ENCODE measurements at regions not wholly inside any gene's neighbourhood (a gene's known extent, or its start where the extent isn't known, plus 50 kb on each side); places are given as distances from the start of the nearest gene placed in this dataset.
A peak's percentile ranks its signal among the peaks of the same experiment; 100 is the strongest.

DNA sequence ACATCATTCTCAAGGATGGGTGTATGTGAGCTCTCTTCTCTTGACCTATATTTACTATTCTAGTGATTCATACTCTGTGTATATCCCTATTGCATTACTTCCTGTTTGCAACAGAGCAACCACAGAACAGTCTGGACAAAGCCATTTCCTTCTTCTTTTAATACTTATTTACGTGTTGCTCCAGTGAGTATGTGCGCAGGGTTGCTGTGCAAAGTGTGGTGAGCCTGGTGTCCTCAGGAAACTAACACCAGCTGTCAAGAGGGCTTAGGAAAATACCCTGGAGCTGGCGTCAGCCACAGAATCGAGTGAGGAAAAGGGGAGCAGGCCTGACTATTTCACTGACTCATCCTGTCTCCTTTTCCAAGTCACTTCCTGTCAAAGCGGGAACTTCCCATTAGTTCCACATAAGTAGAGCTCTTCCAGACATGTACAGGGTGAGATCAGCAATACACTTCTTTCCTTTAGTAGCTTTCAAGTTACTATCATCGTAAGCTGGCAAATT lies 214.1 kb upstream of the COPS8 start:
- peak; percentile 52 for DNase-seq (ENCODE audit: low read depth, low spot score)

DNA sequence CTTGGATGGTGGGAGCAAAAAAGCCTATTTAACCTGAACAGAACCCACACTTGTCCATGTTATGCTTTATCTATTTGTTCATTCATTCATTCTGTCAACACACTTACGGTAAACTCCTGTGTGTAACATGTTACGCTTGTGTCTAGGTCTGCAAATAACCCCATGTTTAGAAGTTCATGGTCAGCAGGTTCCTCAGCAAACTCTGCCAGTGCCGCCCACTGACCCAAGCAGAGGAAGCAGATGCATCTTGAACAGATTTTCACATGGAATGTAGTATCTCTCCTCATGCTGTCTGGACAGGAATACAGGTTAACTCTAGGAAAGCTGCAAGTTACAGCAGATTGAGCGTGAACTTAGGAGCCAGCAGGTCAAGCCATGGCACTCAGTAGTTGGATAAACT lies 213.7 kb upstream of the COPS8 start:
- no peak for DNase-seq (ENCODE audit: low read depth, low spot score)

DNA sequence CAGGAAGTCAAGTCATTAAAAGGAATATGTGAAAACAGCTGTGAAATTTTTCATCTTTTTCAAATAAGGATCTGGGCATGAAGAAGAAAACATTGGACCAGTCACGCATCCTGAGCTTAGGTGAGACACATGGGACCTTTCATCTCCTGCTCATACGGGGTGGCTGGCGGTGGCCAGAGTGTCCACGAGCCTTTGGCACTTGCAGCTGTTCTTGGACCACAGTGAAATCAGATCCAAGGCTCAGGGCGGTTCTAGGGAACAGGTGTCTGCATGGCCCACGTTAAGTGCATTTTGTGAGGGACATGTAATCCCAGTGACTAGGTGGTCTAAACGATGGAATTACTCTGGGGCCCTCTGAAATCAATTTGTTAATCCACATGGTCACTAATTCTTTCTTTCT lies 212.7 kb upstream of the COPS8 start:
- no peak for DNase-seq (ENCODE audit: low read depth, low spot score)

DNA sequence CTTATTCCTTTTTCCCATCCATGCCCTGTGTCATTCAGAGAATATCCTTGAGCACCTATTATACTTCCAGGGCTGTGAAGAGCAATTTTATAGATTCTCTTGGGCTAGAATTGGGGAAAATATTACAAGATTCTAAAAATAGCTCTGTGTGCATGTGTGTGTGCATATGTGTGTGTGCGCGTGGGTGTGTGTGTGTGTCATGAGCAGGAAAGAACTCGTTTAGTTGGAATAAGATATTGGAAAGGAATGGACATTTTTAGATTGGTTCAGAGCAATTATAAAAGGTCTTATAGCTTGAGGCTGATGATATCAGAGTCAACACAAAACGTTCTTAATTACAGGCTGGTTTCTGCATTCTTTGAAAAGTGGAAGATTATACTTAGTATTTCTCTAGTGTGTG lies 212.1 kb upstream of the COPS8 start:
- no peak for DNase-seq (ENCODE audit: low read depth, low spot score)

GRCh38 chr2:236874866-236875481 lies 210.7 kb upstream of the COPS8 start:
- no peak for DNase-seq (ENCODE audit: low read depth, low spot score)

DNA sequence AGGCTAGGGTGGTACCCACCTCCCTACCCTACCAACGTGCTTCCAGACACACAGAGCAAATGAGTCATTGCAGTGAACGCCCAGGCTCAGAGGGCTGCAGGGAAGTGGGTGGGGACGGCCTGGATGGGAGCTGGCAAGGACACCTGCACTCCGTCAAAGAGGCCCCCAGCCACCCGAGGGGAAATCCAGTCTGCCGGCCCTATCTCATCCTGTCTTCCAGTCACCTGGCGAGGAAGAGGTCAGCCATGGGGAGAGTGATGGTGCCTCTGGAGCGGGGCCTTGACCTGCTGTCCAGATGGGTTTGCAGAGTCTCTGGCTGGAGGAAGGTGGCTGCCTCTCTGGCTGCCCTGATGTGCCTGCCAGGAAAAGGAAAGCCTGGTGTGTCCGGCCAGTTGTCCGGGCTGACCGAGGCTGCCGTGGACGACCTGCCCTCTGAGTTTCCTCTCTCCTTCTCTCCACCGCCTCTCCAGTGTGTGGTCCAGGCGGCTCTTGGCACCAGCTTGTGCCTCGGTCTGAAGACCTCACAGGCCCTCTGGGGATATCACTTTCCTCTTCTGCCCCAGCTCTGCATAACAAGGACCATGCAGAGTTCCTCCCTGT lies 209.7 kb upstream of the COPS8 start:
- no peak for DNase-seq (ENCODE audit: low read depth, low spot score)

- no peak for DNase-seq (ENCODE audit: low read depth, low spot score)
These were observed 209.0 kb upstream of the COPS8 start for GRCh38 chr2:236876642-236877041.

GRCh38 chr2:236877972-236878371 lies 207.7 kb upstream of the COPS8 start:
- no peak for DNase-seq (ENCODE audit: low read depth, low spot score)

GRCh38 chr2:236879416-236879963 lies 206.2 kb upstream of the COPS8 start:
- DNase-seq (ENCODE audit: low read depth, low spot score) = no peak

DNA sequence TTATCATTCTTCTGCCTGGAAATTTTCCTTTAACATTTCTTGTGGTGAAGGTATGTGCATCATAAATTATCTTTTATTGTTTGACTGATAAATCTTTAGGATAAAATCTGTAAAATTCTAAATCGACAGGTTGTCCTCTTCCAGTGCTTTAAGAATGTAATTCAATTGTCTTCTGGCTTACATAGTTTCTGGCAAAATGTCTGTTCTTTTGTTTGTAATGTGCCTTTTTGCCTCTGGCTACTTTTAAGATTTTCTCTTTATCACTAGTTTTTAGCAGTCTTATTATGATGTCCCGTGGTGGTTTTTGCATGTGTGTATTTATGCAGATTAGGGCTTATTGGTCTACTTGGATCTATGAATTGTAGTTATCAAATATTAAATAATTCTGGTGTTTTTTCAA lies 203.6 kb upstream of the COPS8 start:
- no peak for DNase-seq (ENCODE audit: low read depth, low spot score)

DNA sequence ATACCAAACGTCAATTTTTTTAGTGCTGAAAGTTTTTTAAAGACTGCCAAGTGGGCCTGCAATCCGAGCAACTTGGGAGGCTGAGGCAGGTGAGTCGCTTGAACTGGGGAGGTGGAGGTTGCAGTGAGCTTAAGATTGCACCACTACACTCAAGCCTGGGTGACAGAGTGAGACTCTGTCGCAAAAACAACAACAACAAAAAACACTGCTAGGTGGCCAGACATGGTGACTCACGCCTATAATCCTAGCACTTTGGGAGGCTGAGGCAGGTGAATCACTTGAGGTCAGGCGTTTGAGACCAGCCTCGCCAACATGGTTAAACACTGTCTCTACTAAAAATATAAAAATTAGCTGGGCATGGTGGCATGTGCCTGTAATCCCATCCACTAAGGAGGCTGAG lies 202.8 kb upstream of the COPS8 start:
- no peak for DNase-seq (ENCODE audit: low read depth, low spot score)

DNA sequence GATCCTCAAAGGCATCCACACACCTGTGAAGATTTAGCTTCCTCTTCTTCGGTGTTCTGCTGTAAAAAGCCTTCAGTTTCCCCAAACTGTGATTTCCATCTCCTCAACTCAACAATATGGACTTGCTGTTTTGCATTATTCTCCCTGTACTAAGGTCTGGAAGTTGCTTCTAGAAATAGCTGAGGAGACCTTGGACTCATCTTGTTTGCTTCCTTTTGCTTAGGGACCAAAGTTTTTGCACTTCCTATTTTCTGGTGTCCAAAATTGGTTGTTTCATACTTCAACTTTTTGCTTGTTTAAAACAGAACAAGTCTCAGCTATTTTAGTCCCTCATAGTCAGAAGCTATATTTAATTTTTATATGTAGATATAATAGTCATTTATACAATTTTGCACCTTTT lies 201.9 kb upstream of the COPS8 start:
- DNase-seq (ENCODE audit: low read depth, low spot score) = no peak

GRCh38 chr2:236884569-236885175 lies 201.0 kb upstream of the COPS8 start:
- no peak for DNase-seq (ENCODE audit: low read depth, low spot score)

DNA sequence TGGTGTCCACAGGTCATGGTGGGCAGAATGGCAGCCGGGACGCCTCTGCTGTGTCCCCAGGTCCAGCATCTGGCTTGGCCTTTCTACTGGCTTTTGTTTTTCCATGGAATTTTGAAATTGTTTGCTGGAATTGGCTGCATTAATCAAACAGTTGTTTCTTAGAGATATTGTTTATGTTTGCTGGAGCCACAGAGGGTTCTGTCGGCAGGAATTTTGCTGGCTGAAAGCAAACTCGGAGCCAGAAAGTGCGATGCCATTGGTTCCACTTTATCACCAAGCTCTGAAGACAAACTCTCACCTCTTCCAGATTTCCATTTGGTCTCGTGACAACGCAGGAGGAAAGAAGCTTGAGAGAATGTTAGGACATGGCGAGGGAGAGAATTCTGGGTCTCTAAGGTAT lies 199.2 kb upstream of the COPS8 start:
- DNase-seq (ENCODE audit: low read depth, low spot score) = no peak

GRCh38 chr2:236887531-236887930 lies 198.2 kb upstream of the COPS8 start:
- peak; percentile 15 for DNase-seq (ENCODE audit: low read depth, low spot score)

GRCh38 chr2:236887953-236888793 lies 197.5 kb upstream of the COPS8 start:
- no peak for DNase-seq (ENCODE audit: low read depth, low spot score)

DNA sequence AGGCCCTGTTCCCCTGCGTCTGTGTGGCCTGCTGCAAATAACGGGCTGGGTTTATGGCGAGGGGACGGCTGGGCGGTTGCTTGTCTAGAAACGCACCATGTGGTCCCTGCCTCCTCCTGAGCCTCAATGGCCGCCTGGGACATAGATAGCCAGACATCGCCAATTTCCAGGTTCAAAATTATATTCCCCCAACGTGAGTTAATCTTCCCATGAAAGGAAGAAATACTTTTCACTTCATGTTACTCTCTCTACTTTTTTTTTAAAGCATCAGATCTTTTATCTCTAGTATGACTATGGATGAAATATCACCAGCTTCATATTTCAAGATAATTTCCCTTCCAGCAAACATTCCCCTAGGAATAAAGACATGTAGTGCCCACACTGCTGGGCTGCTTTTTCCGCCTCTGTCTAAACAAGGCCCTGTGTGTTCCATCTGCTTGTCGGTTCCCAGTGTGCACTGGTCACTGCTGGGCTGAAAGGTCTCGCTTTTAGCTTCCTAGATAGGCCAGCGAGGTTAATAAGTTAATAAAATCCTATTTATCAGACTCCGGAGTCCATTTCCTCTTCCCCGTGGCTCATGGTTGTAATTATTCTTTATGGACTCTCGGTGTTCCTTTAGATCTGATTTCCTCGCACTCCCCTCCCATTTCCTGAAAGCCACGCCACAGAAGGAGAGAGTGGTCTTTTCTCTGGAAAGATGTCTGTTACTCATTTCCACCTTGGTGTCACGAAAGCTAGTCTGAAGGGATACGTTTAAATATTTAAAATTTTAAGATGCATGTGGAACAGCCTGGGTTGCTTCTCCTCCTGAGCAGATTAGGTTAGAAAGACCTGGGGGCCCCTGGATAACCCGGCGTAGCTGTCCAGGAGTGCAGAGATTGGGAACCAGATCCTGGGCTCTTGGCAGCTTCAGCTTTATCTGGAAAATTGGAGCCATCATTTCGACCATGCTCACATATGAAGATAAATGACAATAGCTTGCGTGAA lies 196.6 kb upstream of the COPS8 start:
- DNase-seq (ENCODE audit: low read depth, low spot score) = no peak

GRCh38 chr2:236889791-236890704 lies 195.6 kb upstream of the COPS8 start:
- no peak for DNase-seq (ENCODE audit: low read depth, low spot score)

GRCh38 chr2:236892721-236893120 lies 193.0 kb upstream of the COPS8 start:
- DNase-seq (ENCODE audit: low read depth, low spot score) = no peak

GRCh38 chr2:236894791-236895190 lies 190.9 kb upstream of the COPS8 start:
- DNase-seq (ENCODE audit: low read depth, low spot score) = no peak
